ENCODE measurements at regions not wholly inside any gene's neighbourhood (a gene's known extent, or its start where the extent isn't known, plus 50 kb on each side); places are given as distances from the start of the nearest gene placed in this dataset.

DNA sequence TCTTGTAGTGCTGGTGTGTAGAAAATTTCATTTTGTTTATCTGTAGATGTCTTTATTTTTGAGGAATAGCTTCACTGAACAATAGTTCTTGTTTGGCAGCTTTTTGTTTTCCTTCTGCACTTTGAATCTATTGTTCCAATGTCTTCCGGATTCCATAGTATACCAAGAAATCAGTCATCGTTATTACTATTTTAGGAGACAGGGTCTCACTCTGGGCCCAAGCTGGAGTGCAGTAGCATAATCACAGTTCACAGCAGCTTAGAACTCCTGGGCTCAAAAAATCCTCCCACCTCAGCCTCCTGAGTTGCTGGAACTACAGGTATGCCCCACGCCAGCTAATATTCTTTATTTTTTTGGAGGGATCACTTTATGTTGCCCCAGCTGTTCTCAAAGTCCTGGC lies 67.7 kb upstream of the RGS2 start:
- Histone ChIP-seq H3K36me3 (no peaks in the 10 kb centered on the region), H3K27ac (no peak overlapping the region)

DNA sequence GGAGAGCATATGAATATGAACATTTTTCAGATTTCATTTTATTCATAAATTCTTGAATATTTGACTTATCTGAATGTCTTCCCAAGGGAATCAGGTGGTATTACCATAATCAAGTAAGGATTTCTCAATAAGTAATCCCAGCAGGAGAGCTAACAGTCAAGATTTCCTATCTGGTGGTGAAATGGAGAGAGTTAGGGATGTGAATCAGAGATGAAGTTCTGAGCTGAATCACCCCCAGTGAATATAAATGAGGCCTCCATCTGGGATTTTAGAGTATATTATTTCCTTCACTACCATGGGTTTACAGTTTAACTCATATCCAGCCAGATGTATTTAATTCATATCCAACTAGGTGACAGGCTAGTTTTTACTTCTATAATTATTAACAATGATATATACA lies 61.5 kb upstream of the RGS2 start:
- H3K27me3 ChIP-seq (ENCODE audit: low read depth), result no peaks in the 10 kb centered on the region
- DNase-seq (no peak), ATAC-seq (no peak)
- TF ChIP-seq, protein P1, sequence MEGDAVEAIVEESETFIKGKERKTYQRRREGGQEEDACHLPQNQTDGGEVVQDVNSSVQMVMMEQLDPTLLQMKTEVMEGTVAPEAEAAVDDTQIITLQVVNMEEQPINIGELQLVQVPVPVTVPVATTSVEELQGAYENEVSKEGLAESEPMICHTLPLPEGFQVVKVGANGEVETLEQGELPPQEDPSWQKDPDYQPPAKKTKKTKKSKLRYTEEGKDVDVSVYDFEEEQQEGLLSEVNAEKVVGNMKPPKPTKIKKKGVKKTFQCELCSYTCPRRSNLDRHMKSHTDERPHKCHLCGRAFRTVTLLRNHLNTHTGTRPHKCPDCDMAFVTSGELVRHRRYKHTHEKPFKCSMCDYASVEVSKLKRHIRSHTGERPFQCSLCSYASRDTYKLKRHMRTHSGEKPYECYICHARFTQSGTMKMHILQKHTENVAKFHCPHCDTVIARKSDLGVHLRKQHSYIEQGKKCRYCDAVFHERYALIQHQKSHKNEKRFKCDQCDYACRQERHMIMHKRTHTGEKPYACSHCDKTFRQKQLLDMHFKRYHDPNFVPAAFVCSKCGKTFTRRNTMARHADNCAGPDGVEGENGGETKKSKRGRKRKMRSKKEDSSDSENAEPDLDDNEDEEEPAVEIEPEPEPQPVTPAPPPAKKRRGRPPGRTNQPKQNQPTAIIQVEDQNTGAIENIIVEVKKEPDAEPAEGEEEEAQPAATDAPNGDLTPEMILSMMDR (IDR thresholded peaks at IDR 0.05), result no peak
- intact Hi-C loops (cut with DNase I), result no loop called here
- no peak overlapping the region for H3K4me3 ChIP-seq
- H3K27ac ChIP-seq, result no peak overlapping the region
- H3K9me3 ChIP-seq, result no peaks in the 10 kb centered on the region
- H3K36me3 ChIP-seq, result no peaks in the 10 kb centered on the region
- no peaks in the 10 kb centered on the region for H3K4me1 ChIP-seq

More for the DNA sequence above, 67.7 kb upstream of the RGS2 start:
- no peaks in the 10 kb centered on the region for H3K9me3 ChIP-seq
- no peak for DNase-seq
- H3K4me3 ChIP-seq, result no peak overlapping the region
- TF ChIP-seq, protein P1 (IDR thresholded peaks at IDR 0.05), result no peak
- H3K4me1 ChIP-seq, result no peaks in the 10 kb centered on the region
- H3K27me3 ChIP-seq (ENCODE audit: low read depth), result no peaks in the 10 kb centered on the region
- no peak for ATAC-seq
- intact Hi-C loops (cut with DNase I), result no loop called here

DNA sequence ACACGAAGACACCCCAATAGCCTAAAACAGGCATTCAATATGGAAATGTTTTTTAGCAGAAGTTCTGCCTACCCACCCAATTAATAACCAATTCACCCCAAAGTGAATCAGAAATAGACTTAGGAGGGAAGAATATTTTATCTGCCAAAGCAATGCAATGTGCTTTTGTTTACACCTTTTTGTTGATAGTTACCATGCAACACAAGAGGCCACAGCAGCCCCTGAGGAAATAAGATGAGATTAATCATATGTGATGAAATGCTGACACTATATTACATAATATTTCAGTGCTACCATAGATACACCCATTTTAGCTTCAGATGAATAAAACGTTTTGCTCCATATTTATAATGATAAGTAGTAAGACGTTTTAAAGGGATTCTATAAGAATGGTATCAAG lies 60.9 kb upstream of the RGS2 start:
- Histone ChIP-seq H3K4me1 (no peaks in the 10 kb centered on the region), H3K27me3 (ENCODE audit: low read depth) (no peaks in the 10 kb centered on the region), H3K9me3 (no peaks in the 10 kb centered on the region), H3K36me3 (no peaks in the 10 kb centered on the region), H3K27ac (no peak overlapping the region), H3K4me3 (no peak overlapping the region)
- DNase-seq (no peak), ATAC-seq (peak in 1 of 2 donors; percentile 35)
- TF ChIP-seq, protein P1 (IDR thresholded peaks at IDR 0.05), result no peak
- intact Hi-C loops (cut with DNase I), result no loop called here

DNA sequence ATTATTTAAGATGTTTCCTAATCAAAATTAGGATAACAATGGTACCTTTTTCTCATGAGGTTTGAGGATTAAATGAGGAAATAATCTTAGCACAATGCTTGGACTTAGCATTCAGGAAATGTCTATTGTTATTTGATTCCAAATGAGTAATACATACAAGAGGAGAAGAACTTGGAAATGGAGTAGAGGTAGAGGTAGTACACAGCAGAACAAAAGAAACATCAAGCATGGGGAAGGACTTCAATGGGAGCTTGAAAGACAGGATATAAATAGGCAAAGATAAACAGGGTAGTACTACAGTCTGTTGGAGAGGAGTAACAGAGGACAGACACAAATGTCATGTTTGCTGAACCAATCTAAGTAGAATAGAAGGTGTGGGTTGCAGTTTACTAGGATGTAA lies 59.5 kb upstream of the RGS2 start:
- DNase-seq (no peak), ATAC-seq (no peak)
- TF ChIP-seq, protein P1 (IDR thresholded peaks at IDR 0.05), result no peak
- no peak overlapping the region for H3K27ac ChIP-seq
- H3K9me3 ChIP-seq, result no peaks in the 10 kb centered on the region
- H3K4me3 ChIP-seq, result no peak overlapping the region
- H3K36me3 ChIP-seq, result no peaks in the 10 kb centered on the region
- H3K27me3 ChIP-seq (ENCODE audit: low read depth), result no peaks in the 10 kb centered on the region
- intact Hi-C loops (cut with DNase I), result no loop called here
- no peaks in the 10 kb centered on the region for H3K4me1 ChIP-seq

DNA sequence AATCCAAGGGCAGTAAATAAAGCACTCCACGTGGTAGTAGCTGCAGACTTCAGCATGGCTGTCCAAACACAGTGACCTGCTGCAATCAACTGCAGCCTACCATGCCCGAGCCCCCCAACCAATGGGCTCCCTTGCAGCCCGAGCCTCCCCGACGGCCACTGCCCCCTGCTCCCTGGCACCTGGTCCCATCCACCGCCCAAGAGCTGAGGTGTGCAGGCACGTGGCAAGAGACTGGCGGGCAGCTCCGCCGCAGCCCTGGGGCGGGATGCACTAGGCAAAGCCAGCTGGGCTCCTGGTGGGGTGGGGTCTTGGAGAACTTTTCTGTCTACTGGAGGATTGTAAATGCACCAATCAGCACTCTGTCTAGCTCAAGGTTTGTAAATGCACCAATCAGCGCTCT lies 57.6 kb upstream of the RGS2 start:
- no peaks in the 10 kb centered on the region for H3K9me3 ChIP-seq
- intact Hi-C loops (cut with DNase I), result no loop called here
- TF ChIP-seq, protein P1 (IDR thresholded peaks at IDR 0.05), result no peak

DNA sequence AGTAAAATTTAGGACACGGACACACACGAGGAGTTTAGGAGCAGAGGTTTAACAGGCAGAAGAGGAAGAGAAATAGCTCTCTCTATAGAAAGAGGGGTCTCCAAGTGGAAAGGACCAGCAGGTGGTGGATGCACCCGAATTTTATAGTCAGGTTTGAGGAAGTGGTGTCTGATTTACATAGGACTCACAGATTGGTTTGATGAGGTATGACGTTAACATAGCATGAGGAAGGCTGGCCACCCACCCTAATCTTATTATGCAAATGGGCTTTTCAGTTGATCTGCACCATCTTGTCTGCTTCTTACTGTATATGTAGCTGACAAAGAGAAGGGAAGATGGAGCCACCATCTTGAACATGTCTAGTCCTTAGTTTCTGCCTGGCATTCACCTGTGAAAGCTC lies 52.5 kb upstream of the RGS2 start:
- DNase-seq (no peak), ATAC-seq (no peak)
- H3K27ac ChIP-seq, result no peak overlapping the region
- H3K9me3 ChIP-seq, result no peaks in the 10 kb centered on the region
- H3K27me3 ChIP-seq (ENCODE audit: low read depth), result no peaks in the 10 kb centered on the region
- no peaks in the 10 kb centered on the region for H3K4me1 ChIP-seq
- intact Hi-C loops (cut with DNase I), result no loop called here
- H3K36me3 ChIP-seq, result no peaks in the 10 kb centered on the region
- H3K4me3 ChIP-seq, result no peak overlapping the region
- TF ChIP-seq, protein P1 (IDR thresholded peaks at IDR 0.05), result no peak

More for the DNA sequence above, 57.6 kb upstream of the RGS2 start:
- Histone ChIP-seq H3K4me3 (no peak overlapping the region), H3K27me3 (ENCODE audit: low read depth) (no peaks in the 10 kb centered on the region), H3K36me3 (no peaks in the 10 kb centered on the region), H3K4me1 (no peaks in the 10 kb centered on the region), H3K27ac (no peak overlapping the region)
- ATAC-seq, result no peak
- no peak for DNase-seq
